Motor neuron (in vitro differentiated cells): ENCODE measurements at regions not wholly inside any gene's neighbourhood (a gene's known extent, or its start where the extent isn't known, plus 50 kb on each side); places are given as distances from the start of the nearest gene placed in this dataset.

Experiments used
- ATAC-seq, 8 experiments: fragments of 200-7000 bp; cut with Tn5 transposase; replicated peaks in 6 of 8; 2 replicates each; pipeline ENCODE4 v1.8.0; 2021; ENCODE audit warnings: mild to moderate bottlenecking in 8 of 8, moderate library complexity in 8 of 8
- H3K27ac ChIP-seq, 2 donors: fragments of 250-450 bp; sonication (Bioruptor Pico); 2 replicates each; pipeline ENCODE4 v1.9.0; 2021; ENCODE audit warnings: antibody characterized with exemption in 2 of 2, mild to moderate bottlenecking in 2 of 2, moderate library complexity in 1 of 2
- H3K4me1 ChIP-seq, 2 donors: fragments of 250-450 bp; sonication (Bioruptor Pico); replicated peaks in 1 of 2; 2 replicates each; pipeline ENCODE4 v1.6.1; 2021; ENCODE audit warnings: antibody characterized with exemption in 2 of 2, mild to moderate bottlenecking in 2 of 2, moderate library complexity in 1 of 2
- H3K4me3 ChIP-seq, 5 donors: fragments of 250-450 bp; sonication (Bioruptor Pico); 2 replicates each; pipeline ENCODE4 v1.9.0; 2021; ENCODE audit warnings: antibody characterized with exemption in 5 of 5, mild to moderate bottlenecking in 5 of 5, moderate library complexity in 4 of 5
- WGBS, 10 experiments: fragments of 450-650 bp; shearing (Covaris generic); methylation state at CpG; one replicate each; pipeline ENCODE4 v1.0.0; 2022; 5-methylcytosine and 5-hydroxymethylcytosine counted together
- in situ Hi-C, 9 experiments: fragments of 400-800 bp; cut with MboI; loops; one replicate each; pipeline ENCODE4 v1.15.0; 2021; ENCODE audit warnings: low sequenced_read_pairs in 9 of 9, low pct_unique_long_range_greater_than_20kb in 2 of 9; ENCODE audit not compliant: unreplicated experiment in 9 of 9

GRCh38 chr14:40199101-40199500, 766.9 kb upstream of the FBXO33 start:
- ATAC-seq = no peak
- no peak overlapping the region for H3K27ac ChIP-seq
- 0 to 20% (median 14%) methylated on average over 1 of the region's 1 CpG; no CpG with 5 or more reads in 7 of the 10 experiments for WGBS, 10 experiments

GRCh38 chr14:40197344-40197743, 765.1 kb upstream of the FBXO33 start:
- H3K4me3 ChIP-seq = no peak overlapping the region
- in situ Hi-C loops = no loop called here
- no peak for ATAC-seq
- H3K27ac ChIP-seq = no peak overlapping the region
- 0 to 100% (median 90%) methylated on average over 1 to 2 of the region's 2 CpGs; no CpG with 5 or more reads in 1 of the 10 experiments for WGBS, 10 experiments
- H3K4me1 ChIP-seq = no peaks in the 10 kb centered on the region

More at GRCh38 chr14:40199101-40199500, 766.9 kb upstream of the FBXO33 start:
- no peak overlapping the region for H3K4me3 ChIP-seq
- in situ Hi-C loops = no loop called here
- H3K4me1 ChIP-seq = no peaks in the 10 kb centered on the region

- in situ Hi-C loops = no loop called here
- 0 to 100% (median 82%) methylated on average over 1 to 3 of the region's 3 CpGs for WGBS, 10 experiments
- Histone ChIP-seq H3K27ac (no peak overlapping the region), H3K4me1 (no peaks in the 10 kb centered on the region), H3K4me3 (no peak overlapping the region)
- no peak for ATAC-seq
Observed at GRCh38 chr14:40188006-40188405, 755.8 kb upstream of the FBXO33 start.

DNA sequence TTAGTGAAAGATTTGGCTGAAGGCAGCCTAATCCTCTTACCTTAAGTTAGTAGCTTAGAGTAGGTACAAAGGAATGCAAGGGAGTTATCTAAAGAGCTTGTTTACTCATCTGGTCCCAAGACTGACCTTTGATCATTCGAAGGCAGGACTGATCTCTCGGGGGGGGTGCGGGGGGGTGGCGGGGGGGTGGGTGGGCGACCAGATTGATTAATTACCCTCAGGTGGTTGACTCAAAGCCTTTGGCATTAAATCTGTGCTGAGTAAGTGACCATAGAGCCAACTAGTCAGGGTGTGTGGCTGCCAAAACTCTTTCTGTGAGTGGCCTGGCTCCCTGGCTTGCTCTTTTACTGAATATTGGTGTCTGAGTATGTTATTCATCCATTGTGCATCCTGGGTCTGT, 731.9 kb upstream of the FBXO33 start:
- Histone ChIP-seq H3K4me1 (no peaks in the 10 kb centered on the region), H3K4me3 (no peak overlapping the region), H3K27ac (no peak overlapping the region)
- 14% methylated on average over 1 of the region's 5 CpGs; no CpG with 5 or more reads in 9 of the 10 experiments for WGBS, 10 experiments
- in situ Hi-C loops = no loop called here
- no peak for ATAC-seq

GRCh38 chr14:40139657-40140056, 707.4 kb upstream of the FBXO33 start:
- Histone ChIP-seq H3K4me1 (no peaks in the 10 kb centered on the region), H3K4me3 (no peak overlapping the region), H3K27ac (no peak overlapping the region)
- in situ Hi-C loops = no loop called here
- ATAC-seq = no peak

- no peaks in the 10 kb centered on the region for H3K4me1 ChIP-seq
- 0 to 100% (median 91%) methylated on average over 1 to 2 of the region's 2 CpGs; no CpG with 5 or more reads in 2 of the 10 experiments for WGBS, 10 experiments
- no peak overlapping the region for H3K4me3 ChIP-seq
- H3K27ac ChIP-seq = no peak overlapping the region
- in situ Hi-C loops = no loop called here
- no peak for ATAC-seq
Observed at GRCh38 chr14:40133463-40133862, 701.2 kb upstream of the FBXO33 start.

DNA sequence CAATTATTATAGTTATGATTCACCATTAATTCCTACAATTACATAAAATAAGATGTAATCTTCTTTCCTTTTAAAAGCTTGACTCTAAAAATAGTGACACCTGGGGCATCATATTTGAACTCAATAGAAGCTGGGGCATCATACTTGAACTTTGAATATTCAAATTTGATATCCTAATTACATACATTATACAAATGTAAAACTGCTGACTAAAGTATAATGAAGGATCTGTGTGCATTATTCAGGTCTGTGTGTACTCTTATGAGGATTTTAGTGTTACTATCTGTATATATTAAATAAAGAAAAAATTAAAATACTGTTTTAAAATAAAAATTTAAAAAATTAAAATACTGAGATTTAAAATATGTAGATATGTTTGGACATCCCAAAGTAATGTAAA, 696.9 kb upstream of the FBXO33 start:
- in situ Hi-C loops = no loop called here
- peak in 1 of 8 experiments; percentile 85 for ATAC-seq

DNA sequence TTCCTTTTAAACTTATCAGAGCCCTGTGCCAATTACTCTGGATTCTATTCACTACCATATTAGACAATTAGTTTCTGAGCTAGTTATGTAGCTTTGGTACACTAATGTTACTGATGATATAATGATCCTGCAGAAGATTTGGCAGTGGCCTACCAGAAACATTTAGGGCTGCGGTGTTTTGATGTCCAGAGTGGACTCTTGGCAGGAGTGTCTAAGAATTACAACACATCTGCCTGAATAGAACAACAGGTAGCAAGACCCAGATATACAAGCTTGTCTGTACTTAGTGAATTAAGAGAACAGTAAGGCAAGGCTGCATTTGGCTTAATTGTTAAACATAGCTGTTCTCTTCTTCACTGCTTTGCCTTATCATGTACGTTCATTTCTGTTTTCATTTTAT, 691.6 kb upstream of the FBXO33 start:
- 0 to 100% (median 85%) methylated on average over 1 to 2 of the region's 2 CpGs for whole genome bisulfite sequencing, 10 experiments
- in situ Hi-C loops = no loop called here
- no peak overlapping the region for H3K27ac ChIP-seq
- no peak for ATAC-seq
- H3K4me1 ChIP-seq = peaks cover 0 to 10% of the 10 kb centered on the region in 2 donors
- H3K4me3 ChIP-seq = no peak overlapping the region

More for the DNA sequence above, 696.9 kb upstream of the FBXO33 start:
- H3K27ac ChIP-seq = no peak overlapping the region
- no peak overlapping the region for H3K4me3 ChIP-seq
- H3K4me1 ChIP-seq = no peaks in the 10 kb centered on the region

DNA sequence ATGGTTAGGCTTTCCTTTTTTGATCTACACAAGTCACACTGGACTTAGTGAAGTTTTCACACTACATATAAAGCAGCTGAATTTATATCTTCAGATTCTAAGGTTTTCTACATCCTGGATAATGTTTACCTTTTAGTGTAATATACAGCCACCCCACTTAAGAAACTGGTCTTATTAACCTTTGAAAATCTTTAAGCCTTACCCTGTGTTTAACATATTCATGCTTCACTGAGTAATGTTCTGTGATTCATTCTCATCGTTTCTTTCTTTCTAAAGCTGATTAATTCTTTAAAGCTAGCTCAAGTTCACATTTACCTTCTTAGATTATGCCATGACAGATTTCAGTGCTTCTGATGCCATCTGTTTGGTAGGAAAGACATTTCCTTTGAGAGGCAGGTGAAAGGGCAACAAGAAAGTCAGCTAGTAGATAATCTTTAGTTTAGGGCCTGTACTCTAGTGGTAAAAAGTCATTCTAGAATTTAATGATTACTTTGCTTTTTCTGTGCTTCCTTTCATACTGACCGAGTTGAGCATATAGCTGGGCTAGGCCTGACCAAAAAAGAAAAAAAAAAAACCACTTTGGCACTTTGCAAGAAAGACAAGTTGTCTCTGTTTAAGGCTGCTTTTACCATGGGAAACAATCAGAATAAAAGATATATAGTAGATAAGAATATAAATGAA, 690.9 kb upstream of the FBXO33 start:
- H3K4me1 ChIP-seq = peaks cover 0 to 10% of the 10 kb centered on the region in 2 donors
- 0 to 38% (median 13%) methylated on average over 1 to 2 of the region's 2 CpGs; no CpG with 5 or more reads in 1 of the 10 experiments for WGBS, 10 experiments
- ATAC-seq = peak in 2 of 8 experiments; percentile 35 to 55
- in situ Hi-C loops = no loop called here
- no peak overlapping the region for H3K4me3 ChIP-seq
- no peak overlapping the region for H3K27ac ChIP-seq

DNA sequence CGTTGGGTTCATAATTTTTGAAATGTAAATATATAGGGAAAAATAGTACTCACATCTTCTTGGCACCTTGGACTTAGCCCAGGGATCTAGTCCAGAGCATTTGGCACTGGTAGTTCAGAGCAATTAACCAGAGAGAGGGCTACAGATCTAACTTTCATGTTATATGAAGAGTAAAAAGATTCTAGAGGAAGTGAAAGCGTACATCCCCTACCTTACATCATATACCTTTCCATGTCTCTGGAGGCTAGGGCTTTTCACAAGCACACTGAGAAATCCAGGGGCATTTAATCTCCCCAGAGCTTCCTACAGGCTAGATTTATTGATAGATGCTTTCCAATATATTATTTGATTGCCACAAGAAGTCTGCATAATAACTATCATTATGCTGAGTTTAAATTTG, 687.5 kb upstream of the FBXO33 start:
- in situ Hi-C loops = no loop called here
- WGBS, 10 experiments = 0 to 100% (median 17%) methylated on average over 1 to 2 of the region's 2 CpGs; no CpG with 5 or more reads in 5 of the 10 experiments
- H3K4me3 ChIP-seq = no peak overlapping the region
- no peak overlapping the region for H3K27ac ChIP-seq
- ATAC-seq = no peak
- H3K4me1 ChIP-seq = peaks cover 0 to 10% of the 10 kb centered on the region in 2 donors

DNA sequence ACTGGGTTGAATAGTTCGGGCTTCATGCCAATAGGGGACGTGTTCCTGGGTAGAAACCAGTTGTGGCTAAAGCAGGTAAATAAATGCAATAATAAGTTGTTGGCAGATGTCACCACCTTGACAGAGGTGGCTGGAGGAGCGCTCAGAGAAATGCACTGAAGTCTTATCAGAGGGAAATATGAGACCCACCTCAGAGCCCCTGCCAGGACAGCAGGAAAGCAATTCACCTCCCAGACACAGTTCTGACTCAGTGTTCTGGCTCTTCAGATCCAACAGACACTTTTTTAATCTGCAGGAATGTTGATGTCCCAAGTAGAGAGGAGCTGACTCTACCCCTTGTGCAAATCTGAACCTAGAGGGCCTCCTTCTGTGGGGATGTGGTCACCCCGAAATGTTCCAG, 687.1 kb upstream of the FBXO33 start:
- 6 to 90% (median 42%) methylated on average over 2 to 4 of the region's 4 CpGs; no CpG with 5 or more reads in 3 of the 10 experiments for WGBS, 10 experiments
- in situ Hi-C loops = no loop called here
- ATAC-seq = no peak
- Histone ChIP-seq H3K4me1 (peaks cover 0 to 10% of the 10 kb centered on the region in 2 donors), H3K27ac (no peak overlapping the region), H3K4me3 (no peak overlapping the region)

DNA sequence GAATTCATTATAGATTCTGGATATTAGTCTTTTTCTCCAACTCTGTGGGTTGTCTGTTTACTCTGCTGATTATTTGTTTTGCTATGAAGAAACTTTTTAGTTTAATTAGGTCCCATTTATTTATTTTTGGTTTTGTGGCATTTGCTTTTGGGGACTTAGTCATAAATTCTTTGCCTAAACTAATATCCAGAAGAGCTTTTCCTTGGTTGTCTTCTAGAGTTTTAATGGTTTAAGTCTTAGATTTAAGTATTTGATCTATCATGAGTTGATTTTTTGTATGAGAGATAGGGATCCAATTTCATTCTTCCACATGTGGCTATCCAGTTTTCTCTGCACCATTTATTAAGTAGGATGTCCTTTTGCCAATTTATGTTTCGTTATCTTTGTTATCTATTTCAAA, 683.4 kb upstream of the FBXO33 start:
- WGBS, 10 experiments = 50 to 100% (median 100%) methylated on average over 1 of the region's 1 CpG; no CpG with 5 or more reads in 2 of the 10 experiments
- ATAC-seq = no peak
- H3K27ac ChIP-seq = no peak overlapping the region
- in situ Hi-C loops = no loop called here
- H3K4me3 ChIP-seq = no peak overlapping the region
- H3K4me1 ChIP-seq = no peaks in the 10 kb centered on the region

- in situ Hi-C loops = no loop called here
Observed at GRCh38 chr14:40113671-40114070, 681.4 kb upstream of the FBXO33 start.

GRCh38 chr14:40100544-40101196, 668.4 kb upstream of the FBXO33 start:
- WGBS, 10 experiments = no CpG with 5 or more reads among the region's 1 CpG
- no peak for ATAC-seq
- Histone ChIP-seq H3K4me1 (no peaks in the 10 kb centered on the region), H3K27ac (no peak overlapping the region), H3K4me3 (no peak overlapping the region)
- in situ Hi-C loops = no loop called here

More at GRCh38 chr14:40113671-40114070, 681.4 kb upstream of the FBXO33 start:
- Histone ChIP-seq H3K4me1 (no peaks in the 10 kb centered on the region), H3K4me3 (no peak overlapping the region), H3K27ac (no peak overlapping the region)
- ATAC-seq = no peak
